Common myeloid progenitor, CD34-positive (primary cell): ENCODE measurements at regions not wholly inside any gene's neighbourhood (a gene's known extent, or its start where the extent isn't known, plus 50 kb on each side); places are given as distances from the start of the nearest gene placed in this dataset.

ENCODE experiments used
- CTCF ChIA-PET: fragments of 350-600 bp; sonication (Branson Sonifier 250); formaldehyde crosslinking; loops from one replicate; lab custom pipeline; 2021; ENCODE audit warnings: antibody characterized with exemption; lab: Charles Lee
- POLR2A ChIA-PET: fragments of 350-600 bp; sonication (Branson Sonifier 250); formaldehyde crosslinking; loops from one replicate; lab custom pipeline; 2021; ENCODE audit warnings: antibody characterized with exemption; lab: Charles Lee
- DNase-seq, 3 donors: peaks; one replicate each; pipeline versions ENCODE4 v3.0.0 to v3.0.0-alpha.2; 2013
- H3K27ac ChIP-seq, 2 experiments: 1 replicate in 1 of 2; 2 replicates in 1 of 2; pipeline ENCODE4 v1.7.0; 2013; ENCODE audit warnings: inconsistent platforms in 2 of 2, low read length in 2 of 2, mild to moderate bottlenecking in 2 of 2, low read depth in 1 of 2, moderate library complexity in 1 of 2; ENCODE audit not compliant: severe bottlenecking in 2 of 2, insufficient read depth in 1 of 2, poor library complexity in 1 of 2
- H3K27me3 ChIP-seq, 5 experiments: replicated peaks in 2 of 5; 1 replicate in 3 of 5; 2 replicates in 2 of 5; pipeline versions ENCODE4 v1.6.1 to v1.7.0; 2013; ENCODE audit warnings: low read length in 4 of 5, mild to moderate bottlenecking in 2 of 5, moderate library complexity in 2 of 5, inconsistent platforms in 1 of 5; ENCODE audit not compliant: insufficient read depth in 5 of 5, control insufficient read depth in 4 of 5
- H3K36me3 ChIP-seq, 4 experiments: 1 replicate in 2 of 4; 2 replicates in 2 of 4; pipeline versions ENCODE4 v1.6.1 to v1.7.0; 2013; ENCODE audit warnings: low read length in 3 of 4, control low read depth in 1 of 4, mild to moderate bottlenecking in 1 of 4; ENCODE audit not compliant: control insufficient read depth in 4 of 4, insufficient read depth in 4 of 4
- H3K4me1 ChIP-seq, 4 experiments: 1 replicate in 3 of 4; 2 replicates in 1 of 4; pipeline versions ENCODE4 v1.6.1 to v1.7.1; 2013; ENCODE audit warnings: low read length in 3 of 4, mild to moderate bottlenecking in 3 of 4, control low read depth in 1 of 4, inconsistent platforms in 1 of 4, moderate library complexity in 1 of 4; ENCODE audit not compliant: control insufficient read depth in 4 of 4, insufficient read depth in 4 of 4; ENCODE audit errors: control extremely low read depth in 1 of 4
- H3K4me3 ChIP-seq, 7 experiments: 1 replicate in 4 of 7; 2 replicates in 3 of 7; pipeline versions ENCODE4 v1.5.1 to v1.7.0; 2013; ENCODE audit warnings: mild to moderate bottlenecking in 7 of 7, low read length in 6 of 7, moderate library complexity in 6 of 7, inconsistent platforms in 2 of 7, low read depth in 2 of 7, control low read depth in 1 of 7; ENCODE audit not compliant: insufficient read depth in 4 of 7, control insufficient read depth in 1 of 7; ENCODE audit errors: extremely low read depth in 1 of 7
- H3K9me3 ChIP-seq, 5 experiments: 1 replicate in 4 of 5; 2 replicates in 1 of 5; pipeline versions ENCODE4 v1.6.1 to v1.7.1; 2013; ENCODE audit warnings: low read length in 4 of 5, mild to moderate bottlenecking in 2 of 5, inconsistent platforms in 1 of 5, low read depth in 1 of 5, moderate library complexity in 1 of 5; ENCODE audit not compliant: control insufficient read depth in 4 of 5, insufficient read depth in 2 of 5; ENCODE audit errors: control extremely low read depth in 1 of 5
- WGBS: methylation state at CpG from one replicate; pipeline ENCODE4 v1.1.5; 2013; ENCODE audit not compliant: insufficient coverage; 5-methylcytosine and 5-hydroxymethylcytosine counted together

DNA sequence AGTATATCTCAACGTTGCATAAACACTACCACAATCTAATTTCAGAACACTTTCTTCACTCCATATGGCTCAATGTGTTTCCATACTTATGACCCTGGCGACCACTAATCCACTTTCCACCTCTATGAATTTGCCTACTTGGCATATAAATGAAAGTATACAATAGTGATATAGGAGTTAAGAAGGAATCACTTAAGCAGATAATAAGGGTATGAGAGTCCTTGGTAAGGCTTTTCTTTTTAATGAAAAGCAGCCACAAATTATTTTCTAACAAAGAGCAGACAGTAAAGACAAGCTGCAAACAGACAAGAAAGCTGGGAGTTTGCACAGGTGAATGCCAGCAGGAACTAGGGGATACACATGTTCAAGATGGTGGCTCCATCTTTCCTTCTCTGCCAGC lies 615.1 kb upstream of the NUDT12 start:
- WGBS = no CpG with 5 or more reads among the region's 2 CpGs
- DNase-seq = no peak
- peaks cover 1 to 19% (median 12%) of the 10 kb centered on the region in 5 experiments for H3K9me3 ChIP-seq
- no peaks in the 10 kb centered on the region for H3K4me1 ChIP-seq
- no peaks in the 10 kb centered on the region for H3K27me3 ChIP-seq
- ChIA-PET POLR2A (no interaction called here), CTCF (no interaction called here)
- no peak overlapping the region for H3K4me3 ChIP-seq
- no peak overlapping the region for H3K27ac ChIP-seq
- no peaks in the 10 kb centered on the region for H3K36me3 ChIP-seq

DNA sequence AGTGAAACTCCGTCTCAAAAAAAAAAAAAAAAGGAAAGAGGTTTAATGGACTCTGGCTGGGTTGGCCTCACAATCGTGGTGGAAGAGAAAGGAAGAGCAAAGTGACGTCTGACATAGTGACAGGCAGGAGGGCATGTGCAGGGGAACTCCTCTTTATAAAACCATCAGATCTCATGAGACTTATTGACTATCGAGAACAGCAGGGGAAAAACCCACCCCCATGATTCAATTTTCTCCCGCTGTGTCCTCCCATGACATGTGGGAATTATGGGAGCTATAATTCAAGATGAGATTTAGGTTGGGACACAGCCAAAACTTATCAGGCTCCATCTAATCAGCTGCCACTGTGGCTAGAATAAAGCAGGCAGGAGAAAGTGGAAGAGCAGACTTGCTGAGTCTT lies 610.4 kb upstream of the NUDT12 start:
- H3K4me1 ChIP-seq = no peaks in the 10 kb centered on the region
- H3K27ac ChIP-seq = no peak overlapping the region
- H3K27me3 ChIP-seq = no peaks in the 10 kb centered on the region
- 80% methylated on average over 2 of the region's 5 CpGs for WGBS
- no peaks in the 10 kb centered on the region for H3K36me3 ChIP-seq
- POLR2A ChIA-PET = no interaction called here
- H3K9me3 ChIP-seq = no peaks in the 10 kb centered on the region
- CTCF ChIA-PET = no interaction called here
- DNase-seq = no peak
- no peak overlapping the region for H3K4me3 ChIP-seq

DNA sequence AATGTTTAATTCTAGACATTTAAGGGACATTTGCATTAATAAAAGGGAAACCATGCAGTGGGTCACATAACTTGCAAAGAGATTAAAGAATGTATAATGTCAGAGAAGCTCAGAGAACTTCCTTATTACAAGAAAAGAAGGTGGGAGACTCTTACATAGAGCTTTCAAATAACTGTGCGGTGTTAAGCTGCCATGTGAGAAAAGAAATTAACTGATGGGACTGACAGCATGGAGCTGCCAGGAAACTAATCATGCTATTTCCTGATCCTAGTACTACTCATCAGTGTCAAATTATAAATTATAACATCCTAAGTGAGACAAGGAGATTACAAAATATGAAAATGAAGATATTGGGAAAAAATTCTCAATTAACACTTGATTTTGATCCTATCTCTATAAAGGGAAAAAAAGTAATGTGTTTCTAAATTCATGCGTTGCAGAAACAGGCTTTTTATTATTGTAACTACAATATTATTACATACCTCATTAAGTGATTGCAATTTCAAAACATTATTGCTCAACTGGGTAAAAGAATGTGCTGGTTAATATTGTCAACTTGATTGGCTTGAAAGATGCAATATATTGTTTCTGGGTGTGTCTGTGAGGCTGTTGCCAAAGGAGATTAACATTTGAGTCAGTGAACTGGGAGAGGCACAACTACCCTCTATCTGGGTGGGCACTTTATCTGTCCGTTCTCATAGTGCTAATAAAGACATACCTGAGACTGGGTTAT lies 609.5 kb upstream of the NUDT12 start:
- CTCF ChIA-PET = no interaction called here
- 100% methylated on average over 1 of the region's 3 CpGs for WGBS

GRCh38 chr5:104170926-104171325 lies 608.3 kb upstream of the NUDT12 start:
- Histone ChIP-seq H3K4me1 (no peaks in the 10 kb centered on the region), H3K27me3 (no peaks in the 10 kb centered on the region), H3K36me3 (no peaks in the 10 kb centered on the region), H3K9me3 (no peaks in the 10 kb centered on the region), H3K4me3 (no peak overlapping the region), H3K27ac (no peak overlapping the region)
- DNase-seq = no peak
- POLR2A ChIA-PET = no interaction called here
- CTCF ChIA-PET = no interaction called here

More for the DNA sequence above, 609.5 kb upstream of the NUDT12 start:
- no peaks in the 10 kb centered on the region for H3K4me1 ChIP-seq
- no peak for DNase-seq
- H3K27ac ChIP-seq = no peak overlapping the region
- no peak overlapping the region for H3K4me3 ChIP-seq
- POLR2A ChIA-PET = no interaction called here
- no peaks in the 10 kb centered on the region for H3K9me3 ChIP-seq
- H3K27me3 ChIP-seq = no peaks in the 10 kb centered on the region
- no peaks in the 10 kb centered on the region for H3K36me3 ChIP-seq

GRCh38 chr5:104146652-104147051 lies 584.1 kb upstream of the NUDT12 start:
- H3K9me3 ChIP-seq = no peaks in the 10 kb centered on the region
- no peaks in the 10 kb centered on the region for H3K4me1 ChIP-seq
- WGBS = no CpG with 5 or more reads among the region's 2 CpGs
- no peaks in the 10 kb centered on the region for H3K27me3 ChIP-seq
- H3K36me3 ChIP-seq = no peaks in the 10 kb centered on the region
- no peak overlapping the region for H3K27ac ChIP-seq
- DNase-seq = no peak
- no peak overlapping the region for H3K4me3 ChIP-seq
- CTCF ChIA-PET = no interaction called here
- POLR2A ChIA-PET = no interaction called here

GRCh38 chr5:104139840-104140239 lies 577.3 kb upstream of the NUDT12 start:
- H3K27ac ChIP-seq = no peak overlapping the region
- CTCF ChIA-PET = no interaction called here
- no peaks in the 10 kb centered on the region for H3K4me1 ChIP-seq
- H3K36me3 ChIP-seq = no peaks in the 10 kb centered on the region
- peaks cover 0 to 1% (median 0%) of the 10 kb centered on the region in 5 experiments for H3K9me3 ChIP-seq
- no CpG with 5 or more reads among the region's 3 CpGs for WGBS
- H3K27me3 ChIP-seq = no peaks in the 10 kb centered on the region
- POLR2A ChIA-PET = no interaction called here
- no peak overlapping the region for H3K4me3 ChIP-seq
- no peak for DNase-seq

DNA sequence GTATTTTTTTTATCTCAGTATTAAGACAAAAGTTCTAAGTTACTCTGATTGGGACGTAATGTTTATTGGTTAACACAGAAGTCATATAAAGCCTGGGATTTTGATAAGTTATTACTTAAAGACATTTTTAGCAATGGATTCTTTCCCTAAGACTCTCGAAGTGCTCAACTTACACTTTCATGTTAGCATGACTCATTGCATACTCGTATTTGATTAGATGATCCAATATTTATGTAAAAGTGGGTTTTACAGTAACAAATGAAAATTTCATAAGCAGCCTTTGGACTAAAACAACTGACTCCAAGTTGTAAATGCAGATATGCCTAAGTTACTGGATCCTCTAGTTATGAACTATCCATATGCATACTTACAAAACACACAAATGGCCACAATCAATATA lies 567.7 kb upstream of the NUDT12 start:
- peaks cover 0 to 4% (median 1%) of the 10 kb centered on the region in 5 experiments for H3K9me3 ChIP-seq
- H3K4me3 ChIP-seq = no peak overlapping the region
- H3K27me3 ChIP-seq = no peaks in the 10 kb centered on the region
- H3K27ac ChIP-seq = no peak overlapping the region
- DNase-seq = no peak
- H3K4me1 ChIP-seq = no peaks in the 10 kb centered on the region
- POLR2A ChIA-PET = no interaction called here
- CTCF ChIA-PET = no interaction called here
- WGBS = 90% methylated on average over 2 of the region's 3 CpGs
- no peaks in the 10 kb centered on the region for H3K36me3 ChIP-seq
